GM18499 (cell line): ENCODE measurements at regions not wholly inside any gene's neighbourhood (a gene's known extent, or its start where the extent isn't known, plus 50 kb on each side); places are given as distances from the start of the nearest gene placed in this dataset.

Experiments
- ATAC-seq: cut with Tn5 transposase; IDR thresholded peaks from one replicate; pipeline ENCODE4 v1.9.1; 2021; ENCODE audit warnings: moderate number of reproducible peaks; ENCODE audit not compliant: insufficient read depth, unreplicated experiment

GRCh38 chr15:95444860-95445259, 885.6 kb upstream of the NR2F2 start:
- ATAC-seq, result no peak

GRCh38 chr15:95446854-95447253, 883.6 kb upstream of the NR2F2 start:
- ATAC-seq, result peak; percentile 58

GRCh38 chr15:95447486-95447885, 883.0 kb upstream of the NR2F2 start:
- ATAC-seq, result no peak

GRCh38 chr15:95448531-95449229, 881.8 kb upstream of the NR2F2 start:
- ATAC-seq, result no peak

GRCh38 chr15:95449230-95449628, 881.3 kb upstream of the NR2F2 start:
- ATAC-seq, result no peak

GRCh38 chr15:95450413-95450812, 880.1 kb upstream of the NR2F2 start:
- no peak for ATAC-seq

GRCh38 chr15:95451938-95452337, 878.6 kb upstream of the NR2F2 start:
- no peak for ATAC-seq

- ATAC-seq, result no peak
These were observed 875.9 kb upstream of the NR2F2 start for GRCh38 chr15:95454403-95455262.

GRCh38 chr15:95457520-95457919, 873.0 kb upstream of the NR2F2 start:
- no peak for ATAC-seq

- ATAC-seq, result no peak
These were observed 871.8 kb upstream of the NR2F2 start for GRCh38 chr15:95458721-95459120.

- ATAC-seq, result no peak
These were observed 871.2 kb upstream of the NR2F2 start for GRCh38 chr15:95459273-95459672.

- no peak for ATAC-seq
These were observed 866.0 kb upstream of the NR2F2 start for GRCh38 chr15:95464509-95464908.

- no peak for ATAC-seq
These were observed 861.7 kb upstream of the NR2F2 start for GRCh38 chr15:95468820-95469219.

GRCh38 chr15:95469496-95470000, 861.0 kb upstream of the NR2F2 start:
- no peak for ATAC-seq

- ATAC-seq, result no peak
These were observed 860.0 kb upstream of the NR2F2 start for GRCh38 chr15:95470529-95470928.

GRCh38 chr15:95470997-95471689, 859.4 kb upstream of the NR2F2 start:
- no peak for ATAC-seq

- no peak for ATAC-seq
These were observed 858.8 kb upstream of the NR2F2 start for GRCh38 chr15:95471690-95472086.

- no peak for ATAC-seq
These were observed 855.4 kb upstream of the NR2F2 start for GRCh38 chr15:95475067-95475466.

GRCh38 chr15:95479308-95479707, 851.2 kb upstream of the NR2F2 start:
- ATAC-seq, result no peak

GRCh38 chr15:95485367-95485766, 845.1 kb upstream of the NR2F2 start:
- ATAC-seq, result no peak

GRCh38 chr15:95486224-95486623, 844.3 kb upstream of the NR2F2 start:
- no peak for ATAC-seq
